H1 (cell line): ENCODE measurements at regions not wholly inside any gene's neighbourhood (a gene's known extent, or its start where the extent isn't known, plus 50 kb on each side); places are given as distances from the start of the nearest gene placed in this dataset.

ENCODE experiments used
- CTCF ChIA-PET: fragments of 300-600 bp; sonication (Branson Sonifier 250); formaldehyde crosslinking; loops from one replicate; lab custom pipeline; 2021; ENCODE audit not compliant: partially characterized antibody; lab: Charles Lee
- POLR2A ChIA-PET: fragments of 300-600 bp; sonication (Branson Sonifier 250); formaldehyde crosslinking; loops from one replicate; lab custom pipeline; 2021; ENCODE audit warnings: inconsistent platforms; ENCODE audit not compliant: partially characterized antibody; lab: Charles Lee
- DNase-seq, 2 experiments: peaks; one replicate each; pipeline versions ENCODE4 v3.0.0 to v3.0.0-alpha.2; 2010 to 2022; ENCODE audit warnings: low spot score in 2 of 2, low read depth in 1 of 2, mixed read lengths in 1 of 2
- FAIRE-seq: peaks from 2 replicates; lab custom pipeline; 2011; peaks lifted over from hg19 to GRCh38; lab: Jason Lieb, UNC
- H2AFZ ChIP-seq: 2 replicates; pipeline ENCODE4 v1.8.1; 2012; ENCODE audit warnings: low read length, inconsistent platforms
- H2AK5ac ChIP-seq: 2 replicates; pipeline ENCODE4 v1.6.1; 2013; ENCODE audit warnings: low read depth, low read length
- H2BK120ac ChIP-seq: replicated peaks from 2 replicates; pipeline ENCODE3; 2013; ENCODE audit warnings: low read depth, low read length, inconsistent platforms
- H2BK12ac ChIP-seq: 2 replicates; pipeline ENCODE4 v1.6.1; 2013; ENCODE audit warnings: low read depth, low read length
- H2BK15ac ChIP-seq: 2 replicates; pipeline ENCODE4 v1.6.1; 2013; ENCODE audit warnings: low read length
- H2BK20ac ChIP-seq: 2 replicates; pipeline ENCODE4 v1.6.1; 2013; ENCODE audit warnings: low read length
- H2BK5ac ChIP-seq: 2 replicates; pipeline ENCODE4 v1.6.1; 2013; ENCODE audit warnings: low read depth, low read length
- H3K14ac ChIP-seq: 2 replicates; pipeline ENCODE4 v1.6.1; 2013; ENCODE audit warnings: inconsistent platforms; ENCODE audit not compliant: insufficient read length
- H3K18ac ChIP-seq: 2 replicates; pipeline ENCODE4 v1.6.1; 2013; ENCODE audit warnings: low read length; ENCODE audit errors: extremely low read depth
- H3K23ac ChIP-seq: 2 replicates; pipeline ENCODE4 v1.6.1; 2013; ENCODE audit warnings: inconsistent platforms; ENCODE audit not compliant: insufficient read length
- H3K23me2 ChIP-seq: 2 replicates; pipeline ENCODE4 v1.6.1; 2013; ENCODE audit warnings: low read depth, low read length
- H3K27ac ChIP-seq: 2 replicates; pipeline ENCODE4 v1.6.1; 2011; ENCODE audit warnings: low read depth, low read length, inconsistent platforms
- H3K27me3 ChIP-seq, 4 experiments: replicated peaks in 1 of 4; 1 replicate in 1 of 4; 2 replicates in 3 of 4; pipeline versions ENCODE4 v1.6.1 to v1.8.1; 2011 to 2013; ENCODE audit warnings: low read length in 3 of 4, mild to moderate bottlenecking in 3 of 4, inconsistent platforms in 2 of 4, mixed read lengths in 2 of 4, moderate library complexity in 1 of 4; ENCODE audit not compliant: control insufficient read depth in 3 of 4, insufficient read depth in 3 of 4; ENCODE audit errors: extremely low read depth in 1 of 4
- H3K36me3 ChIP-seq, 4 experiments: 2 replicates each; pipeline versions ENCODE4 v1.6.1 to v1.8.1; 2011 to 2013; ENCODE audit warnings: mild to moderate bottlenecking in 4 of 4, low read length in 3 of 4, moderate library complexity in 2 of 4, control low read depth in 1 of 4, inconsistent platforms in 1 of 4; ENCODE audit not compliant: insufficient read depth in 4 of 4, control insufficient read depth in 2 of 4
- H3K4ac ChIP-seq: replicated peaks from 2 replicates; pipeline ENCODE3; 2013; ENCODE audit warnings: low read length, low read depth, mixed read lengths, inconsistent platforms; ENCODE audit not compliant: insufficient read length
- H3K4me1 ChIP-seq, 4 experiments: replicated peaks in 1 of 4; 1 replicate in 1 of 4; 2 replicates in 3 of 4; pipeline versions ENCODE4 v1.6.1 to v1.8.1; 2011 to 2013; ENCODE audit warnings: low read length in 3 of 4, inconsistent platforms in 2 of 4, mixed read lengths in 1 of 4; ENCODE audit not compliant: insufficient read depth in 4 of 4, control insufficient read depth in 3 of 4
- H3K4me2 ChIP-seq, 2 experiments: 2 replicates each; pipeline versions ENCODE4 v1.6.1 to v1.8.1; 2011 to 2013; ENCODE audit warnings: low read depth in 2 of 2, low read length in 2 of 2, control low read depth in 1 of 2, inconsistent platforms in 1 of 2, mild to moderate bottlenecking in 1 of 2; ENCODE audit not compliant: insufficient read depth in 1 of 2
- H3K4me3 ChIP-seq, 4 experiments: fragments of 200-600, 300-600 bp in 1 of 4; sonication (generic), shearing (Covaris generic), sonication (Bioruptor Twin) in 1 of 4; 2 replicates each; pipeline versions ENCODE4 v1.5.1 to v1.8.1; 2011 to 2016; ENCODE audit warnings: low read length in 4 of 4, low read depth in 3 of 4, control low read depth in 2 of 4, inconsistent platforms in 2 of 4, mild to moderate bottlenecking in 2 of 4, mixed read lengths in 1 of 4, moderate library complexity in 1 of 4; ENCODE audit not compliant: insufficient read depth in 2 of 4; ENCODE audit errors: extremely low read depth in 1 of 4
- H3K56ac ChIP-seq: replicated peaks from 2 replicates; pipeline ENCODE3; 2013; ENCODE audit warnings: low read depth, mild to moderate bottlenecking, mixed read lengths, low read length, inconsistent platforms; ENCODE audit not compliant: insufficient read length
- H3K79me1 ChIP-seq: 2 replicates; pipeline ENCODE4 v1.6.1; 2013; ENCODE audit warnings: low read depth, low read length, control low read depth
- H3K79me2 ChIP-seq, 2 experiments: 2 replicates each; pipeline versions ENCODE4 v1.6.1 to v1.8.1; 2012 to 2013; ENCODE audit warnings: low read length in 2 of 2, mild to moderate bottlenecking in 2 of 2, inconsistent platforms in 1 of 2; ENCODE audit not compliant: insufficient read depth in 2 of 2, control insufficient read depth in 1 of 2
- H3K9ac ChIP-seq, 4 experiments: replicated peaks in 1 of 4; 1 replicate in 1 of 4; 2 replicates in 3 of 4; pipeline versions ENCODE4 v1.6.1 to v1.8.1; 2011 to 2013; ENCODE audit warnings: low read depth in 3 of 4, low read length in 3 of 4, control low read depth in 2 of 4, mild to moderate bottlenecking in 2 of 4, moderate library complexity in 2 of 4, inconsistent platforms in 1 of 4; ENCODE audit errors: extremely low read depth in 1 of 4
- H3K9me3 ChIP-seq, 2 experiments: 2 replicates each; pipeline versions ENCODE4 v1.6.1 to v1.8.1; 2012 to 2013; ENCODE audit warnings: mild to moderate bottlenecking in 2 of 2, moderate library complexity in 2 of 2, control low read depth in 1 of 2, inconsistent platforms in 1 of 2, low read depth in 1 of 2, low read length in 1 of 2, mixed read lengths in 1 of 2; ENCODE audit not compliant: insufficient read depth in 2 of 2
- H4K20me1 ChIP-seq, 2 experiments: replicated peaks in 1 of 2; 2 replicates each; pipeline versions ENCODE3 to v1.8.1; 2011 to 2013; ENCODE audit warnings: inconsistent platforms in 2 of 2, low read length in 2 of 2, mild to moderate bottlenecking in 1 of 2; ENCODE audit not compliant: insufficient read depth in 2 of 2, control insufficient read depth in 1 of 2
- H4K5ac ChIP-seq: 2 replicates; pipeline ENCODE4 v1.6.1; 2013; ENCODE audit warnings: low read length, low read depth, mixed read lengths, inconsistent platforms; ENCODE audit not compliant: insufficient read length
- H4K8ac ChIP-seq: 2 replicates; pipeline ENCODE4 v1.8.0; 2013; ENCODE audit warnings: mild to moderate bottlenecking, moderate library complexity, low read length, inconsistent platforms; ENCODE audit not compliant: insufficient read depth; ENCODE audit errors: extremely low read depth
- H4K91ac ChIP-seq: replicated peaks from 2 replicates; pipeline ENCODE3; 2013; ENCODE audit warnings: low read length, mixed read lengths, inconsistent platforms; ENCODE audit not compliant: insufficient read length
- BRCA1 ChIP-seq: IDR thresholded peaks from 2 replicates; pipeline ENCODE4 v1.6.1; 2012; ENCODE audit warnings: low read depth, low read length, improper control_type of control experiment
- CHD2 ChIP-seq: IDR thresholded peaks from 2 replicates; pipeline ENCODE4 v1.6.1; 2012; ENCODE audit warnings: low read length, improper control_type of control experiment
- HDAC6 ChIP-seq: IDR thresholded peaks from one replicate; pipeline ENCODE4 v1.7.1; 2012; ENCODE audit warnings: low read depth, mild to moderate bottlenecking, inconsistent platforms, low read length, moderate library complexity
- TAF1 ChIP-seq: IDR thresholded peaks from 2 replicates; pipeline ENCODE4 v1.6.1; 2011; ENCODE audit warnings: mild to moderate bottlenecking, low read depth, low read length
- TEAD4 ChIP-seq: IDR thresholded peaks from 2 replicates; pipeline ENCODE4 v1.6.1; 2012; ENCODE audit warnings: low read depth, low read length, inconsistent platforms, mixed read lengths
- WGBS, 2 experiments: shearing (Covaris generic) in 1 of 2; methylation state at CpG; one replicate each; pipeline versions ENCODE4 v1.1.6 to v1.1.7; 2013 to 2015; ENCODE audit warnings: low lambda C conversion rate in 2 of 2, mixed read lengths in 2 of 2, inconsistent platforms in 1 of 2, low coverage in 1 of 2, missing lambda C conversion rate in 1 of 2; ENCODE audit not compliant: insufficient replicate concordance in 2 of 2, insufficient coverage in 1 of 2, insufficient read length in 1 of 2; ENCODE audit errors: extremely low coverage in 1 of 2, missing lambda C conversion rate in 1 of 2; 5-methylcytosine and 5-hydroxymethylcytosine counted together

DNA sequence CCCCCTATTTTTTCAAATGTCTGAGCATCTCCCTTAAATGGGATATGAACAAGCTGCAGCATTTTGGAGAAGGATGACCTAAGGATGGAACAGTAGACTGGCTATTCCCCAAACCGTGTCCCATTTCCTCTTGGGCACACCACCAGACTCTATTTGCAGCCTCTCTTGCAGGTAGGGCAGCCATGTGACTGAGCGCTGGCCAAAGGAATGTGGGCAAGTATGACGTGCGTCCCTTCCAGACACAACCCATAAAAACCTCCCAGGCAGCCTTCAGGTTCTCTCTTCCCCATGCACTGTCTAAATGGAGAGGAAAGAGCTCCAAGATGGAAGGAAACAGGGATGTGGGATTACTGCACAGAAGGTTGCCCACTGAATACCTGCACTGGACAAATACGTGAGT lies 149.7 kb downstream of the CCT6B start:
- no peaks in the 10 kb centered on the region for H3K79me2 ChIP-seq
- no peak overlapping the region for H3K9ac ChIP-seq
- TF ChIP-seq BRCA1 (no peak), TAF1 (no peak), CHD2 (no peak), HDAC6 (no peak), TEAD4 (no peak)
- H4K20me1 ChIP-seq = no peaks in the 10 kb centered on the region
- no peak overlapping the region for H2BK120ac ChIP-seq
- WGBS, 2 experiments = 91% methylated on average over 5 of the region's 5 CpGs; no CpG with 5 or more reads in 1 of the 2 experiments
- H3K4me1 ChIP-seq = peaks cover 0 to 6% (median 4%) of the 10 kb centered on the region in 4 experiments; a peak in 3 of 7 replicates
- H2BK12ac ChIP-seq = no peak overlapping the region
- FAIRE-seq = no peak
- no peak overlapping the region for H2BK20ac ChIP-seq
- no peak overlapping the region for H3K4ac ChIP-seq
- H4K91ac ChIP-seq = no peak overlapping the region
- no peak overlapping the region for H3K4me3 ChIP-seq
- H3K36me3 ChIP-seq = no peaks in the 10 kb centered on the region
- no peak overlapping the region for H3K18ac ChIP-seq
- no peak overlapping the region for H3K4me2 ChIP-seq
- no peak overlapping the region for H2BK15ac ChIP-seq
- no peaks in the 10 kb centered on the region for H3K79me1 ChIP-seq
- no peak overlapping the region for H3K23ac ChIP-seq
- H4K5ac ChIP-seq = no peak overlapping the region
- no peak overlapping the region for H2AFZ ChIP-seq
- POLR2A ChIA-PET = interaction anchor here (1.9 kb wide), 1 partner anchor 11 kb away, joined by 4 read pairs; no protein-coding TSS in a partner anchor
- no peaks in the 10 kb centered on the region for H3K9me3 ChIP-seq
- CTCF ChIA-PET = interaction anchor here (0.9 to 1.7 kb wide), 3 partner anchors 15 to 237 kb away, joined by 3 to 4 read pairs (median 3); no protein-coding TSS in a partner anchor
- H3K23me2 ChIP-seq = no peaks in the 10 kb centered on the region
- no peak overlapping the region for H2AK5ac ChIP-seq
- H3K27ac ChIP-seq = no peak overlapping the region
- H2BK5ac ChIP-seq = no peak overlapping the region
- no peak overlapping the region for H3K56ac ChIP-seq
- H3K14ac ChIP-seq = no peak overlapping the region
- H4K8ac ChIP-seq = no peak overlapping the region
- DNase-seq = no peak
- peaks cover 0 to 2% (median 0%) of the 10 kb centered on the region in 4 experiments; a peak in 2 of 7 replicates for H3K27me3 ChIP-seq
